Aorta (tissue), 5 donors: ENCODE measurements at regions not wholly inside any gene's neighbourhood (a gene's known extent, or its start where the extent isn't known, plus 50 kb on each side); places are given as distances from the start of the nearest gene placed in this dataset.
"Not testable (repeated sequence)": the region's sequence is repeated elsewhere in the genome, so short reads cannot be mapped to it uniquely, and the experiment has no call there.

Source experiments
- ATAC-seq: fragments of 200-7000 bp; cut with Tn5 transposase; one replicate; pipeline ENCODE4 v1.9.1; 2022; ENCODE audit warnings: moderate library complexity; ENCODE audit not compliant: low FRiP score
- DNase-seq, 2 donors: peaks; one replicate each; pipeline ENCODE4 v3.0.0-alpha.2; 2020
- H3K27ac ChIP-seq, 2 donors: one replicate each; pipeline ENCODE4 v1.5.1; 2013; ENCODE audit warnings: low read length in 2 of 2, mild to moderate bottlenecking in 2 of 2, moderate library complexity in 2 of 2, control low read depth in 1 of 2, inconsistent platforms in 1 of 2, low read depth in 1 of 2
- H3K27me3 ChIP-seq, 2 donors: one replicate each; pipeline ENCODE4 v1.6.1; 2013; ENCODE audit warnings: control low read depth in 1 of 2, low read length in 1 of 2, mild to moderate bottlenecking in 1 of 2, moderate library complexity in 1 of 2; ENCODE audit not compliant: insufficient read depth in 2 of 2, control insufficient read depth in 1 of 2
- H3K36me3 ChIP-seq, 2 donors: one replicate each; pipeline ENCODE4 v1.6.1; 2013; ENCODE audit warnings: control low read depth in 1 of 2, low read length in 1 of 2, mild to moderate bottlenecking in 1 of 2; ENCODE audit not compliant: insufficient read depth in 2 of 2, control insufficient read depth in 1 of 2
- H3K4me1 ChIP-seq, 2 donors: one replicate each; pipeline ENCODE4 v1.6.1; 2013; ENCODE audit warnings: low read length in 2 of 2, control low read depth in 1 of 2, mild to moderate bottlenecking in 1 of 2, moderate library complexity in 1 of 2; ENCODE audit not compliant: insufficient read depth in 2 of 2, control insufficient read depth in 1 of 2
- H3K4me3 ChIP-seq, 2 donors: one replicate each; pipeline ENCODE4 v1.5.1; 2013; ENCODE audit warnings: low read length in 2 of 2, control low read depth in 1 of 2, mild to moderate bottlenecking in 1 of 2
- H3K9me3 ChIP-seq: one replicate; pipeline ENCODE4 v1.6.1; 2013; ENCODE audit warnings: mild to moderate bottlenecking, low read length; ENCODE audit not compliant: control insufficient read depth
- WGBS, 2 donors: extraction: QIAGEN DNeasy Blood & Tissue Kit; methylation state at CpG; one replicate each; pipeline ENCODE4 v1.1.7; 2013; 5-methylcytosine and 5-hydroxymethylcytosine counted together
- intact Hi-C, 2 donors: fragments of 100-400 bp; cut with DNase I; formaldehyde crosslinking; loops; one replicate each; pipeline versions ENCODE4 v1.14.2 to v1.15.0; 2022
- donor health status: healthy with polysubstance abuse.
- donor health status: Bipolar disorder and iron deficiency.
- donor health status: DM: no; HTN: no; CAD: no.
- donor health status: DM: no; HTN: no; CAD: no.
- donor health status: DM: yes; HTN: yes; CAD: no.

DNA sequence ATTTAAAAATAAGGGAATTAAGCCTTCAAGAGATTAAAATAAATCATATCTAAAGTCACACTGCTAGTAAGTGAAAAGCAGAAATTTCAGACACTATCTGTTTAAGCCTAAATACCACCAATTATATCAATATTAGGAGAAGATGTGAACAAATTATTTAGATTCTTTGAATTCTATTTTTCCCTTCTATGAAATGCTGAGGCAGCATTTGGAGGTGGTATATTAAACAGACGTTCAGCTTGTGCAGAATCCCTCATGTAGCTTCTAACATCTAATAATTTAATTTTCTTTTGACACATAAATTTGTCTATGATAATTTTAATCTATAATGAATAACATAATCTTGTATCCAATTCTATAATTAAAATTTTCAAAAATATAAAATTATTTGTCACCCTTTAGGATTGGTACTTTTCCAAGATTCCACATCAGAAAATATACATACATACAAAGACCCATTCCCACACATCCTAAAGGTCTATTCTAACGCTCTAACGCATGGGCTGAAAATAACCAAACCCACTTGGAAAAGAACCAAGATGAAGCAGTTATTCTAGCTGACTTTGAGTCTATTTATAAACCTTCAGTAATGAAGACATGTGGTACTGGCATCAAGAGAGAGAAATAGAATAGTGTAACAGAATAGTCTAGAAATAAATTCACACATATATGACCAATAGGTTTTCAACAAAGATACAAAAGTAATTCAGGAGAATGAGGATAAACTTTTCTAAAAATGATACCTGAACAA lies 751.8 kb downstream of the GALC start:
- WGBS, 2 donors = 6 to 17% methylated on average over 3 of the region's 3 CpGs
- Histone ChIP-seq H3K4me3 (no peak overlapping the region), H3K9me3 (no peaks in the 10 kb centered on the region), H3K27ac (no peak overlapping the region), H3K27me3 (no peaks in the 10 kb centered on the region), H3K36me3 (no peaks in the 10 kb centered on the region), H3K4me1 (no peaks in the 10 kb centered on the region)
- no peak for ATAC-seq
- DNase-seq = no peak
- intact Hi-C loops = no loop called here

DNA sequence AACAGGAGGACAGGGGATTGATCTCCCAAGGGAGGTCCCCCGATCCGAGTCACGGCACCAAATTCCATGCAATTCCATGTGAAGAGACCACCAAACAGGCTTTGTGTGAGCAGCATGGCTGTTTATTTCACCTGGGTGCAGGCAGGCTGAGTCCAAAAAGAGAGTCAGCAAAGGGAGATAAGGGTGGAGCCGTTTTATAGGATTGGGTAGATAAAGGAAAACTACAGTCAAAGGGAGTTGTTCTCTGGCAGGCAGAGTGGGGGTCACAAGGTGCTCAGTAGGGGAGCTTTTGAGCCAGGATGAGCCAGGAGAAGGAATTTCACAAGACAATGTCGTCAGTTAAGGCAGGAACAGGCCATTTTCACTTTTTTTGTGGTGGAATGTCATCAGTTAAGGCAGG lies 752.7 kb downstream of the GALC start:
- H3K27me3 ChIP-seq, H3K36me3 ChIP-seq, intact Hi-C loops, DNase-seq, H3K9me3 ChIP-seq, ATAC-seq, H3K27ac ChIP-seq, H3K4me1 ChIP-seq, H3K4me3 ChIP-seq: not testable (repeated sequence)
- 64 to 76% methylated on average over 5 of the region's 5 CpGs for WGBS, 2 donors

DNA sequence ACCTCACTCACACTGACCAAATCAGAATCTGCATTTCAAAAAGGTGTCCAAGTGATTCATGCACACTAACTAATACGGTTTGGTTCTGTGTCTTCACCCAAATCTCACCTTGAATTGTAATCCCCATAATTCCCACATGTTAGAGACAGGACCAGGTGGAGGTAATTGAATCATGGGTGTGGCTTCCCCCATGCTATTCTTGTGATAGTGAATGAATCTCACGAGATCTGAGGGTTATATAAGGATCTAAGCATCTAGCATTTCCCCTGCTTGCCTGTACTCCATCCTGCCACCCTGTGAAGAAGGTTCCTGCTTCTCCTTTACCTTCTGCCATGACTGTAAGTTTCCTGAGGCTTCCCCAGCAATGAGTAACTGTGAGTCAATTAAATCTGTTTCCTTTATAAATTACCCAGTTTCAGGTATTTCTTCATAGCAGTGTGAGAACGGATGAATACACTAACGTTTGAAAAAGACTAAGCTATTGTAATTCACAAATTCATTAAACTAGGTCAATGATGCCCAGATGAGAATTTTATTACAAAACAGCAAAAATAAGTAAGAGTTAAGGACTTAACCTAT lies 759.1 kb downstream of the GALC start:
- H3K27ac ChIP-seq = no peak overlapping the region
- H3K36me3 ChIP-seq = no peaks in the 10 kb centered on the region
- H3K27me3 ChIP-seq = no peaks in the 10 kb centered on the region
- ATAC-seq (no peak), DNase-seq (no peak)
- intact Hi-C loops = no loop called here
- 70 to 75% methylated on average over 4 of the region's 4 CpGs for WGBS, 2 donors
- H3K4me3 ChIP-seq = no peak overlapping the region
- H3K4me1 ChIP-seq = no peaks in the 10 kb centered on the region
- no peaks in the 10 kb centered on the region for H3K9me3 ChIP-seq

DNA sequence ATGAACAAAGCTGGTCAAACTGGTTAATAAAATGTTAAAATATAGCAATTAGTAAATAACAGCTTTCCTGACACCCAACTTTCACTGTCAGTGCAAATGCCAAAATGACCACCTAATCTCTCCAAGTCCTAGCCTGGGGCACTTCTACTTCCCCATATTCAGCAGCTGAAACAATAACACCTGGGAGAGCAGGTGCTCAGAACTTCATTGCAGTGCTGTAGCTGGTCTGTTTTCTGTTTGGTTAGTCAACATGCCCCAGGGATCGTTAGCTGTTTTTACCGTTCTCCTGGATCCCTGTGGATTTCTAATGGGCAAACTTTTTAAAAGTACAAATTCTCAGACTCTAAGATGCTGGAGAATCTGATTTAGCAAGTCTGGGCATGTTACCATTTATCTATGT lies 759.7 kb downstream of the GALC start:
- no peak for DNase-seq
- no peak for ATAC-seq
- Histone ChIP-seq H3K4me3 (no peak overlapping the region), H3K36me3 (no peaks in the 10 kb centered on the region), H3K27ac (no peak overlapping the region), H3K4me1 (no peaks in the 10 kb centered on the region), H3K9me3 (no peaks in the 10 kb centered on the region), H3K27me3 (no peaks in the 10 kb centered on the region)
- intact Hi-C loops = no loop called here
- WGBS, 2 donors = 42 to 50% methylated on average over 2 of the region's 2 CpGs

DNA sequence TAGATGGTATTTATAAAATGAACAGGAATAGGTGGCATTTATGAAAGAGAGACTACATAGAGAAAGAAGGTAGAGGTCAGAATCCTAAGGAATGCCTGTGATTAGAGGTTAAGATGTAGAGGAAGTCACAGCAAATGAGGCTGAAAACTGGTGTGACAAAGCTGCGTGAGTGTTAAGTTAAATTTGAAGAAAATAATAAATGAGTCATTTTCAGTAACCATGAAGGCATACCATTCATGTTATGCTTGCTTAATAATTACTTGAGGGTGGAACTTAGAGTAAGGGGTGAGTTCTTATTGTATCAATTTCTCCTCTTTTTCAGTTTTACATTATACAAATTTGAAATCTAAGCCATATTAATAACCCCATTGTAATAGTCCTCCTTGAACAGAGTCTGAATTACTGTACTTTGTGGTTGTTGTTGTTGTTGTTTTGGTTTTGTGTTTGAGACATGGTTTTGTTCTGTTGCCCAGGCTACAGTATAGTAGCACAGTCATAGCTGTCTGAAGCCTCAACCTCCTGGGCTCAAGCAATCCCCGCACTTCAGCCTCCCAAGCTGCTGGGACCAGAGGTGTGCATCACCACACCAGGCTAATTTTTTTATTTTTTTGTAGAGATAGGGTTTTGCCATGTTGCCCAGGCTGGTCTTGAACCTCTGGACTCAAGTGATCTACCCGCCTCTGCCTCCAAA lies 761.5 kb downstream of the GALC start:
- Histone ChIP-seq H3K27me3 (no peaks in the 10 kb centered on the region), H3K36me3 (no peaks in the 10 kb centered on the region), H3K4me3 (no peak overlapping the region), H3K27ac (no peak overlapping the region), H3K4me1 (no peaks in the 10 kb centered on the region), H3K9me3 (no peaks in the 10 kb centered on the region)
- DNase-seq = no peak
- 56 to 75% methylated on average over 3 of the region's 3 CpGs for WGBS, 2 donors
- no peak for ATAC-seq
- intact Hi-C loops = no loop called here

GRCh38 chr14:87230726-87231125 lies 762.3 kb downstream of the GALC start:
- H3K27ac ChIP-seq = no peak overlapping the region
- H3K27me3 ChIP-seq = no peaks in the 10 kb centered on the region
- no peaks in the 10 kb centered on the region for H3K36me3 ChIP-seq
- no peaks in the 10 kb centered on the region for H3K9me3 ChIP-seq
- no peaks in the 10 kb centered on the region for H3K4me1 ChIP-seq
- intact Hi-C loops = no loop called here
- ATAC-seq (no peak), DNase-seq (no peak)
- no peak overlapping the region for H3K4me3 ChIP-seq

DNA sequence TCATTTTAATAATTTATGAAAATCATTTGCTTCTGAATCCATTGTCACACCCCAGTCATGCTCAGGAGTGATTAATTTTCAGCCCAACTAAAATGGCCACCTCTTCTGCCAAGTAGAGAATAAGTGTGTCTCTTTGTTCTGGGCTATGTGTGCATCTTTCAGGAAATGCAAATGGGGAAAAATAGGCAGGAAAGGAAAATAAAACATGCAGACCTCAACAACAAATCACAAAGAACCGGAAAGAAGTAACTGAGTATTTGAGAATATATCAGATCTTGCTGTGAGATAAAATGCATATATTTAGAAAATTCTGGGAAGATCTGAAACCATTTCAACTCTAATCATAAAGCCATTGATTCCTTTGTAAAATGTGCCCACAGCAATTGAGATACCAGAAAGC lies 763.9 kb downstream of the GALC start:
- 49 to 60% methylated on average over 1 of the region's 1 CpG for WGBS, 2 donors

DNA sequence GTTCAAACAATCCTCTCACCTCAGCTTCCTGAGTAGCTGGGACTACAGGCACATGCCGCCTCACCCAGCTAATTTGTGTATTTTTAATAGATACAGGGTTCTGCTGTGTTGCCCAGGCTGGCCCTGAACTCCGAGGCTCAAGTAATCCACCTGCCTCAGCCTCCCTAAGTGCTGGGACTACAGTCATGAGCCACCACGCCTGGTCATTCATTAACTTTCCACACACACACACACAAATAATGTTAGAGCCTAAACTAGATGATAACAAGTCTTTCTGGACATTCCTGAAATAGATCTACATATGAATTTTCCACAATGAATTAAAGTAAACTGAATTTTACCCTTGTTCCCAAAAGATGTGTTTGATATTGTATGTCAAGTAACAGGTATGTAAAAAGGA lies 776.0 kb downstream of the GALC start:
- H3K9me3 ChIP-seq = no peaks in the 10 kb centered on the region
- DNase-seq (no peak), ATAC-seq (no peak)
- WGBS, 2 donors = 67 to 71% methylated on average over 3 of the region's 3 CpGs
- H3K4me3 ChIP-seq = no peak overlapping the region
- no peaks in the 10 kb centered on the region for H3K4me1 ChIP-seq
- intact Hi-C loops = no loop called here
- no peak overlapping the region for H3K27ac ChIP-seq
- no peaks in the 10 kb centered on the region for H3K27me3 ChIP-seq
- H3K36me3 ChIP-seq = no peaks in the 10 kb centered on the region

More for the DNA sequence above, 763.9 kb downstream of the GALC start:
- H3K27me3 ChIP-seq = no peaks in the 10 kb centered on the region
- H3K9me3 ChIP-seq = no peaks in the 10 kb centered on the region
- ATAC-seq = no peak
- H3K4me1 ChIP-seq = no peaks in the 10 kb centered on the region
- no peak for DNase-seq
- intact Hi-C loops = no loop called here
- H3K27ac ChIP-seq = no peak overlapping the region
- no peaks in the 10 kb centered on the region for H3K36me3 ChIP-seq
- no peak overlapping the region for H3K4me3 ChIP-seq

DNA sequence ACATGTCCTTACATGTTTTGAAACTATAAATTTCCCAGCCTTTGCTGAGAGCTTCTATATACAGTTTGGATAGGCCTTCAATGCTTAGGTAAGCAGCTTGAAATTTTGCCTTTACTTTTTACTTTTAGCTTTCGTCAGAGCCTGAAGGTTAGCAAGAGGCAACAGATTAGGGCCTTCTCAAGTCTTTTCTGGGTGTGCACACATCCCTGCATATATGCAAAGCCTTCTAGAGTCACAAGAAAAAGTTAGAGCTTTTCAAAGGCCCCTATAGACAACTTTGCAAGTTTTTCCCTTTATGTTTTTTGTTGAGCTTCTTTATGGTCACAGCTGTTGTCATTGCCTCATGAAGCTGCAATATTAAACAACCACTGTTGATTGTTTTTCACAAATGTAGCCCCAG lies 778.4 kb downstream of the GALC start:
- no peaks in the 10 kb centered on the region for H3K36me3 ChIP-seq
- H3K27me3 ChIP-seq = no peaks in the 10 kb centered on the region
- DNase-seq (no peak), ATAC-seq (no peak)
- no peaks in the 10 kb centered on the region for H3K4me1 ChIP-seq
- WGBS, 2 donors = 71 to 76% methylated on average over 1 of the region's 1 CpG
- H3K9me3 ChIP-seq = no peaks in the 10 kb centered on the region
- no peak overlapping the region for H3K4me3 ChIP-seq
- intact Hi-C loops = no loop called here
- no peak overlapping the region for H3K27ac ChIP-seq
